ENCODE measurements at regions not wholly inside any gene's neighbourhood (a gene's known extent, or its start where the extent isn't known, plus 50 kb on each side); places are given as distances from the start of the nearest gene placed in this dataset.

GRCh38 chr18:24983566-24984139 is 368.3 kb downstream of the ZNF521 start:
- no peak for DNase-seq (ENCODE audit: low read depth, low spot score)
- TF ChIP-seq EZH2 (IDR thresholded peaks at IDR 0.05) (no peak), FOXP2 (optimal IDR thresholded peaks at IDR 0.05; ENCODE audit: control extremely low read depth, extremely low read length, insufficient read depth) (no peak), POLR2AphosphoS5 (IDR thresholded peaks at IDR 0.05; ENCODE audit: borderline replicate concordance, low read depth, low read length) (no peak)
- H3K27ac ChIP-seq, result no peak overlapping the region
- no peak overlapping the region for H3K9ac ChIP-seq (ENCODE audit: insufficient read length)
- no peaks in the 10 kb centered on the region for H3K36me3 ChIP-seq (ENCODE audit: insufficient read depth, low read length)
- no peak overlapping the region for H3K4me3 ChIP-seq
- no peaks in the 10 kb centered on the region for H3K9me3 ChIP-seq (ENCODE audit: low read depth, low read length)

GRCh38 chr18:24985586-24985985 is 366.4 kb downstream of the ZNF521 start:
- no peak for TF ChIP-seq EZH2 (IDR thresholded peaks at IDR 0.05)
- no peak for TF ChIP-seq FOXP2 (optimal IDR thresholded peaks at IDR 0.05; ENCODE audit: control extremely low read depth, extremely low read length, insufficient read depth)
- no peak for TF ChIP-seq POLR2AphosphoS5 (IDR thresholded peaks at IDR 0.05; ENCODE audit: borderline replicate concordance, low read depth, low read length)
- H3K9me3 ChIP-seq (ENCODE audit: low read depth, low read length), result no peaks in the 10 kb centered on the region

GRCh38 chr18:24986666-24987302 is 365.2 kb downstream of the ZNF521 start:
- DNase-seq (ENCODE audit: low read depth, low spot score), result no peak
- Histone ChIP-seq H3K27ac (no peak overlapping the region), H3K9me3 (ENCODE audit: low read depth, low read length) (no peaks in the 10 kb centered on the region), H3K36me3 (ENCODE audit: insufficient read depth, low read length) (no peaks in the 10 kb centered on the region), H3K4me3 (no peak overlapping the region), H3K9ac (ENCODE audit: insufficient read length) (no peak overlapping the region)
- TF ChIP-seq POLR2AphosphoS5 (IDR thresholded peaks at IDR 0.05; ENCODE audit: borderline replicate concordance, low read depth, low read length), result no peak
- TF ChIP-seq FOXP2 (optimal IDR thresholded peaks at IDR 0.05; ENCODE audit: control extremely low read depth, extremely low read length, insufficient read depth), result no peak
- no peak for TF ChIP-seq EZH2 (IDR thresholded peaks at IDR 0.05)

More at GRCh38 chr18:24985586-24985985, 366.4 kb downstream of the ZNF521 start:
- DNase-seq (ENCODE audit: low read depth, low spot score), result no peak
- H3K36me3 ChIP-seq (ENCODE audit: insufficient read depth, low read length), result no peaks in the 10 kb centered on the region
- H3K9ac ChIP-seq (ENCODE audit: insufficient read length), result no peak overlapping the region
- H3K4me3 ChIP-seq, result no peak overlapping the region
- H3K27ac ChIP-seq, result no peak overlapping the region

GRCh38 chr18:24987303-24988252 is 364.4 kb downstream of the ZNF521 start:
- TF ChIP-seq FOXP2 (optimal IDR thresholded peaks at IDR 0.05; ENCODE audit: control extremely low read depth, extremely low read length, insufficient read depth), result no peak
- TF ChIP-seq EZH2 (IDR thresholded peaks at IDR 0.05), result no peak
- no peak for TF ChIP-seq POLR2AphosphoS5 (IDR thresholded peaks at IDR 0.05; ENCODE audit: borderline replicate concordance, low read depth, low read length)
- Histone ChIP-seq H3K36me3 (ENCODE audit: insufficient read depth, low read length) (no peaks in the 10 kb centered on the region), H3K4me3 (no peak overlapping the region), H3K9me3 (ENCODE audit: low read depth, low read length) (no peaks in the 10 kb centered on the region), H3K9ac (ENCODE audit: insufficient read length) (no peak overlapping the region), H3K27ac (no peak overlapping the region)
- no peak for DNase-seq (ENCODE audit: low read depth, low spot score)

GRCh38 chr18:24988253-24988840 is 363.6 kb downstream of the ZNF521 start:
- no peak for DNase-seq (ENCODE audit: low read depth, low spot score)
- no peak overlapping the region for H3K27ac ChIP-seq
- no peak overlapping the region for H3K4me3 ChIP-seq
- H3K9me3 ChIP-seq (ENCODE audit: low read depth, low read length), result no peaks in the 10 kb centered on the region
- no peak overlapping the region for H3K9ac ChIP-seq (ENCODE audit: insufficient read length)
- no peak for TF ChIP-seq EZH2 (IDR thresholded peaks at IDR 0.05)
- no peak for TF ChIP-seq FOXP2 (optimal IDR thresholded peaks at IDR 0.05; ENCODE audit: control extremely low read depth, extremely low read length, insufficient read depth)
- TF ChIP-seq POLR2AphosphoS5 (IDR thresholded peaks at IDR 0.05; ENCODE audit: borderline replicate concordance, low read depth, low read length), result no peak
- no peaks in the 10 kb centered on the region for H3K36me3 ChIP-seq (ENCODE audit: insufficient read depth, low read length)

- Histone ChIP-seq H3K9ac (ENCODE audit: insufficient read length) (no peak overlapping the region), H3K27ac (no peak overlapping the region), H3K9me3 (ENCODE audit: low read depth, low read length) (no peaks in the 10 kb centered on the region), H3K36me3 (ENCODE audit: insufficient read depth, low read length) (no peaks in the 10 kb centered on the region), H3K4me3 (no peak overlapping the region)
- no peak for TF ChIP-seq POLR2AphosphoS5 (IDR thresholded peaks at IDR 0.05; ENCODE audit: borderline replicate concordance, low read depth, low read length)
- no peak for TF ChIP-seq FOXP2 (optimal IDR thresholded peaks at IDR 0.05; ENCODE audit: control extremely low read depth, extremely low read length, insufficient read depth)
- TF ChIP-seq EZH2 (IDR thresholded peaks at IDR 0.05), result no peak
- DNase-seq (ENCODE audit: low read depth, low spot score), result no peak
Observed at GRCh38 chr18:24989760-24990593, 362.0 kb downstream of the ZNF521 start.

GRCh38 chr18:24990671-24991134 is 361.3 kb downstream of the ZNF521 start:
- H3K36me3 ChIP-seq (ENCODE audit: insufficient read depth, low read length), result no peaks in the 10 kb centered on the region
- H3K4me3 ChIP-seq, result no peak overlapping the region
- no peak overlapping the region for H3K27ac ChIP-seq
- H3K9ac ChIP-seq (ENCODE audit: insufficient read length), result no peak overlapping the region
- no peaks in the 10 kb centered on the region for H3K9me3 ChIP-seq (ENCODE audit: low read depth, low read length)
- DNase-seq (ENCODE audit: low read depth, low spot score), result no peak
- TF ChIP-seq POLR2AphosphoS5 (IDR thresholded peaks at IDR 0.05; ENCODE audit: borderline replicate concordance, low read depth, low read length) (no peak), FOXP2 (optimal IDR thresholded peaks at IDR 0.05; ENCODE audit: control extremely low read depth, extremely low read length, insufficient read depth) (no peak), EZH2 (IDR thresholded peaks at IDR 0.05) (no peak)
